HCT116 (cell line): ENCODE measurements at regions not wholly inside any gene's neighbourhood (a gene's known extent, or its start where the extent isn't known, plus 50 kb on each side); places are given as distances from the start of the nearest gene placed in this dataset.
A peak's percentile ranks its signal among the peaks of the same experiment; 100 is the strongest.

Experiments used
- ATAC-seq: fragments of 200-7000 bp; cut with Tn5 transposase; 2 replicates; pipeline ENCODE4 v1.9.1; 2020; ENCODE audit warnings: mild to moderate bottlenecking, moderate library complexity
- BruUV-seq: library from RNA; stranded (reverse); fragments of 400-500 nt; replicated peaks from 2 replicates; lab custom pipeline; 2021; lab: Mats Ljungman, UMichigan
- CTCF ChIA-PET: fragments of 300-600 bp; sonication (Branson Sonifier 250); formaldehyde crosslinking; loops from one replicate; lab custom pipeline; 2021; ENCODE audit warnings: antibody characterized with exemption; lab: Charles Lee
- POLR2A ChIA-PET: fragments of 300-600, 350-600 bp; sonication (Branson Sonifier 250); formaldehyde crosslinking; loops from one replicate; lab custom pipeline; 2021; ENCODE audit warnings: antibody characterized with exemption; lab: Charles Lee
- RAD21 ChIA-PET, 2 experiments: fragments of 300-600 bp; sonication (Branson Sonifier 250); formaldehyde crosslinking; loops; one replicate each; lab custom pipeline; 2023; ENCODE audit warnings: low total read pairs in 2 of 2; ENCODE audit not compliant: uncharacterized antibody in 2 of 2, unreplicated experiment in 2 of 2, low non-redundant PET in 1 of 2; lab: Charles Lee
- DNase-seq: peaks from one replicate; pipeline ENCODE4 v3.0.0-alpha.2; 2010; ENCODE audit warnings: low read depth, low spot score
- H2AFZ ChIP-seq: fragments of 200-600 bp; shearing (Covaris generic), sonication (generic); 2 replicates; pipeline ENCODE4 v1.6.1; 2017; ENCODE audit warnings: low read depth, mixed run types, mixed read lengths, antibody characterized with exemption, low read length; ENCODE audit not compliant: poor library complexity, severe bottlenecking
- H3K27ac ChIP-seq: 2 replicates; pipeline ENCODE4 v1.5.1; 2012; ENCODE audit warnings: low read depth, low read length
- H3K27me3 ChIP-seq: fragments of 200-600 bp; sonication (generic); 2 replicates; pipeline ENCODE4 v1.6.1; 2016; ENCODE audit warnings: mixed run types, low read length, mixed read lengths; ENCODE audit not compliant: insufficient read depth
- H3K36me3 ChIP-seq, 2 experiments: fragments of 200-500 bp in 1 of 2; fragments of 200-600 bp in 1 of 2; sonication (Bioruptor generic) in 1 of 2; sonication (generic) in 1 of 2; 2 replicates each; pipeline versions ENCODE4 v1.5.1 to v1.6.1; 2014 to 2016; ENCODE audit warnings: low read length in 2 of 2, inconsistent platforms in 1 of 2, mixed read lengths in 1 of 2, mixed run types in 1 of 2; ENCODE audit not compliant: insufficient read depth in 2 of 2, control insufficient read depth in 1 of 2
- H3K4me1 ChIP-seq, 2 experiments: fragments of 200-600 bp in 1 of 2; sonication (generic) in 1 of 2; 2 replicates each; pipeline versions ENCODE4 v1.5.1 to v1.6.1; 2012 to 2017; ENCODE audit warnings: low read length in 2 of 2, inconsistent platforms in 1 of 2, mild to moderate bottlenecking in 1 of 2, mixed read lengths in 1 of 2, mixed run types in 1 of 2, moderate library complexity in 1 of 2; ENCODE audit not compliant: insufficient read depth in 2 of 2, control insufficient read depth in 1 of 2
- H3K4me2 ChIP-seq: fragments of 200-600 bp; sonication (generic); 2 replicates; pipeline ENCODE4 v1.6.1; 2017; ENCODE audit warnings: mixed run types, low read length, mixed read lengths
- H3K4me3 ChIP-seq, 2 experiments: fragments of 200-600 bp in 1 of 2; sonication (generic) in 1 of 2; replicated peaks in 1 of 2; 2 replicates each; pipeline ENCODE4 v1.5.1; 2011 to 2016; ENCODE audit warnings: low read length in 2 of 2, control low read depth in 1 of 2, low read depth in 1 of 2, mild to moderate bottlenecking in 1 of 2, mixed read lengths in 1 of 2, mixed run types in 1 of 2
- H3K79me2 ChIP-seq: fragments of 200-600 bp; sonication (generic); 2 replicates; pipeline ENCODE4 v1.6.1; 2017; ENCODE audit warnings: mild to moderate bottlenecking, mixed run types, low read length, moderate library complexity, mixed read lengths; ENCODE audit not compliant: insufficient read depth
- H3K9ac ChIP-seq: fragments of 200-600 bp; sonication (generic); 2 replicates; pipeline ENCODE4 v1.6.1; 2016; ENCODE audit warnings: low read length, mixed read lengths
- H3K9me2 ChIP-seq: fragments of 200-600 bp; sonication (generic), shearing (Covaris generic); 2 replicates; pipeline ENCODE4 v1.6.1; 2017; ENCODE audit warnings: mixed run types, mild to moderate bottlenecking, moderate library complexity; ENCODE audit not compliant: insufficient read depth
- H3K9me3 ChIP-seq, 2 experiments: fragments of 200-500 bp in 1 of 2; fragments of 200-600 bp in 1 of 2; sonication (Bioruptor generic) in 1 of 2; sonication (generic) in 1 of 2; 2 replicates each; pipeline ENCODE4 v1.6.1; 2014 to 2017; ENCODE audit warnings: low read length in 2 of 2, mixed read lengths in 2 of 2, inconsistent platforms in 1 of 2, low read depth in 1 of 2, mild to moderate bottlenecking in 1 of 2, mixed run types in 1 of 2, moderate library complexity in 1 of 2; ENCODE audit not compliant: control insufficient read depth in 1 of 2, insufficient read depth in 1 of 2
- H4K20me1 ChIP-seq: fragments of 200-600 bp; sonication (generic), shearing (Covaris generic); 2 replicates; pipeline ENCODE4 v1.6.1; 2017; ENCODE audit warnings: mixed run types, mild to moderate bottlenecking, moderate library complexity; ENCODE audit not compliant: insufficient read depth
- ELF1 ChIP-seq: IDR thresholded peaks from 2 replicates; pipeline ENCODE4 v1.6.1; 2012; ENCODE audit warnings: low read depth, borderline replicate concordance
- JUND ChIP-seq: IDR thresholded peaks from 2 replicates; pipeline ENCODE4 v1.6.1; 2012
- SP1 ChIP-seq: IDR thresholded peaks from 2 replicates; pipeline ENCODE4 v1.6.1; 2012; ENCODE audit warnings: low read depth
- intact Hi-C: fragments of 100-400 bp; cut with micrococcal nuclease; formaldehyde crosslinking; loops from 2 replicates; pipeline ENCODE4 v1.10.0; 2022
- TF ChIP-seq, protein P1 (sequence below), 3 experiments: fragments of 200-600 bp in 1 of 3; sonication (generic) in 1 of 3; IDR thresholded peaks in 2 of 3; conservative IDR thresholded peaks in 1 of 3; 2 replicates each; pipeline ENCODE4 v1.5.1; 2012 to 2017; ENCODE audit warnings: low read depth in 2 of 3, low read length in 2 of 3, antibody characterized with exemption in 1 of 3, borderline replicate concordance in 1 of 3, control low read depth in 1 of 3, mild to moderate bottlenecking in 1 of 3, mixed read lengths in 1 of 3, mixed run types in 1 of 3, moderate library complexity in 1 of 3; ENCODE audit not compliant: insufficient read depth in 1 of 3
- TF ChIP-seq, protein P2 (sequence below): IDR thresholded peaks from 2 replicates; pipeline ENCODE4 v1.6.1; 2012; ENCODE audit warnings: low read depth

DNA sequence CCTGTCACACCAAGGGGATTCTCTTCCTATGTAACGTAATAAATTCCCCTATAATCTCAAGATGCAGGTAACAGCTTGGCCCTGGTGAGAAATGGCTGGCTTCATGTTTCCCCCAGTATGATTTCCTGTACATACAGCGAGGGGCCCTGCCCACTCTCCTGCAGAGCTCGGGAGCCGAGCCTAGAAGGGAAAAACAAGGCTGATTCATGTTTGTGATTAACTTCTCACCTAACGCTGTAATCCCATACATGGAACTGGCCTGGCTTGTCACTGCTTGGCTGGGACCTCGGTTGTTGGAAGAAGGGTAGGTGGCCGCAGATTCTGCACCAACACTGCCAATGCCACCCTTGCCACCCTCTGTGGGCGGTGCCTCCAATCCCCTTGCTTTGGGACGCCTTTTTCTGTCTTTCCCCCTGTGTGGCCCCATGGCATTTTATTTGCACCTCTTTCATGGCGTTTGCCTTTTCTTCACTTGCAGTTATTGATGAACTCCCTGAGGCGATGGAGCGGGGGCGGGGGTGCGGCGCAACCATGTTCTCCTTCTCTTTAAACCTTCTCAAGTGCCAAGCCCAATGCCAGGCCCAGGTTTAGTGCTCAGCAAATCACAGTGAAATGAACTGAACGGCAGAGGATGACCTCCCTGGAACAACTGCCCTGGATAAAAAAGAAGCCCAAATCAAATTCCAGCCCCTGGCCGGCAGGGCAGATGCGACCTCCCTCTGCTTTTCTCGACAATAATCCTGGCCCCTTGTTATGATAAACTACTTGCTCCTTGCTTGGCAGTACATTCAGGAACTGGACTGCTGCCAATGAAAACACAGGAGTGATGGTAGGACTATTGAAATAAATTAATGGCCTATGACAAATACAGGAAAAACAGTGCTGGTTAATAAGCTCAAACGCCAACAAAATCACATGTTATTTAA, 108.1 kb downstream of the TMEM174 start:
- Histone ChIP-seq H3K79me2 (no peaks in the 10 kb centered on the region), H3K9me2 (no peaks in the 10 kb centered on the region), H3K4me2 (peak overlapping the region; percentile 3; the same call in 1 of the 2 replicates), H3K27me3 (no peaks in the 10 kb centered on the region), H3K27ac (no peak overlapping the region), H3K9ac (no peak overlapping the region), H4K20me1 (no peaks in the 10 kb centered on the region), H3K36me3 (no peaks in the 10 kb centered on the region), H3K4me1 (peaks cover 14 to 15% of the 10 kb centered on the region in 2 experiments), H2AFZ (no peak overlapping the region), H3K9me3 (no peaks in the 10 kb centered on the region), H3K4me3 (no peak overlapping the region)
- ChIA-PET POLR2A (no interaction called here), RAD21 (no interaction called here), CTCF (interaction anchor here (1.0 kb wide), 1 partner anchor 63 kb away, joined by 4 read pairs; no protein-coding TSS in a partner anchor)
- intact Hi-C loops, result no loop called here
- DNase-seq (peak; percentile 18), ATAC-seq (no peak)
- TF ChIP-seq, protein P1, sequence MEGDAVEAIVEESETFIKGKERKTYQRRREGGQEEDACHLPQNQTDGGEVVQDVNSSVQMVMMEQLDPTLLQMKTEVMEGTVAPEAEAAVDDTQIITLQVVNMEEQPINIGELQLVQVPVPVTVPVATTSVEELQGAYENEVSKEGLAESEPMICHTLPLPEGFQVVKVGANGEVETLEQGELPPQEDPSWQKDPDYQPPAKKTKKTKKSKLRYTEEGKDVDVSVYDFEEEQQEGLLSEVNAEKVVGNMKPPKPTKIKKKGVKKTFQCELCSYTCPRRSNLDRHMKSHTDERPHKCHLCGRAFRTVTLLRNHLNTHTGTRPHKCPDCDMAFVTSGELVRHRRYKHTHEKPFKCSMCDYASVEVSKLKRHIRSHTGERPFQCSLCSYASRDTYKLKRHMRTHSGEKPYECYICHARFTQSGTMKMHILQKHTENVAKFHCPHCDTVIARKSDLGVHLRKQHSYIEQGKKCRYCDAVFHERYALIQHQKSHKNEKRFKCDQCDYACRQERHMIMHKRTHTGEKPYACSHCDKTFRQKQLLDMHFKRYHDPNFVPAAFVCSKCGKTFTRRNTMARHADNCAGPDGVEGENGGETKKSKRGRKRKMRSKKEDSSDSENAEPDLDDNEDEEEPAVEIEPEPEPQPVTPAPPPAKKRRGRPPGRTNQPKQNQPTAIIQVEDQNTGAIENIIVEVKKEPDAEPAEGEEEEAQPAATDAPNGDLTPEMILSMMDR (IDR thresholded peaks at IDR 0.05 in 2 of 3, conservative IDR thresholded peaks at IDR 0.05 in 1 of 3; ENCODE audit: borderline replicate concordance in 1 of 3, insufficient read depth in 1 of 3, low read depth in 2 of 3, low read length in 2 of 3), result no peak
- 0 out of 2 replicates have a peak, but pooled peaks have one; percentile 9 for TF ChIP-seq JUND
- TF ChIP-seq ELF1, result no peak
- TF ChIP-seq, protein P2, sequence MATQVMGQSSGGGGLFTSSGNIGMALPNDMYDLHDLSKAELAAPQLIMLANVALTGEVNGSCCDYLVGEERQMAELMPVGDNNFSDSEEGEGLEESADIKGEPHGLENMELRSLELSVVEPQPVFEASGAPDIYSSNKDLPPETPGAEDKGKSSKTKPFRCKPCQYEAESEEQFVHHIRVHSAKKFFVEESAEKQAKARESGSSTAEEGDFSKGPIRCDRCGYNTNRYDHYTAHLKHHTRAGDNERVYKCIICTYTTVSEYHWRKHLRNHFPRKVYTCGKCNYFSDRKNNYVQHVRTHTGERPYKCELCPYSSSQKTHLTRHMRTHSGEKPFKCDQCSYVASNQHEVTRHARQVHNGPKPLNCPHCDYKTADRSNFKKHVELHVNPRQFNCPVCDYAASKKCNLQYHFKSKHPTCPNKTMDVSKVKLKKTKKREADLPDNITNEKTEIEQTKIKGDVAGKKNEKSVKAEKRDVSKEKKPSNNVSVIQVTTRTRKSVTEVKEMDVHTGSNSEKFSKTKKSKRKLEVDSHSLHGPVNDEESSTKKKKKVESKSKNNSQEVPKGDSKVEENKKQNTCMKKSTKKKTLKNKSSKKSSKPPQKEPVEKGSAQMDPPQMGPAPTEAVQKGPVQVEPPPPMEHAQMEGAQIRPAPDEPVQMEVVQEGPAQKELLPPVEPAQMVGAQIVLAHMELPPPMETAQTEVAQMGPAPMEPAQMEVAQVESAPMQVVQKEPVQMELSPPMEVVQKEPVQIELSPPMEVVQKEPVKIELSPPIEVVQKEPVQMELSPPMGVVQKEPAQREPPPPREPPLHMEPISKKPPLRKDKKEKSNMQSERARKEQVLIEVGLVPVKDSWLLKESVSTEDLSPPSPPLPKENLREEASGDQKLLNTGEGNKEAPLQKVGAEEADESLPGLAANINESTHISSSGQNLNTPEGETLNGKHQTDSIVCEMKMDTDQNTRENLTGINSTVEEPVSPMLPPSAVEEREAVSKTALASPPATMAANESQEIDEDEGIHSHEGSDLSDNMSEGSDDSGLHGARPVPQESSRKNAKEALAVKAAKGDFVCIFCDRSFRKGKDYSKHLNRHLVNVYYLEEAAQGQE, result no peak
- peak; percentile 31; the same call in 1 of the 2 replicates for TF ChIP-seq SP1
- BruUV-seq, result no TSS peak
